Pancreas (tissue), 10 donors: ENCODE measurements at regions not wholly inside any gene's neighbourhood (a gene's known extent, or its start where the extent isn't known, plus 50 kb on each side); places are given as distances from the start of the nearest gene placed in this dataset.
A peak's percentile ranks its signal among the peaks of the same experiment; 100 is the strongest.
"Not testable (repeated sequence)": the region's sequence is repeated elsewhere in the genome, so short reads cannot be mapped to it uniquely, and the experiment has no call there.

Experiments
- ATAC-seq, 4 donors: fragments of 200-7000 bp; cut with Tn5 transposase; one replicate each; pipeline versions ENCODE4 v1.8.0 to v1.9.1; 2020; ENCODE audit warnings: mild to moderate bottlenecking in 4 of 4, moderate library complexity in 4 of 4
- DNase-seq, 6 donors: peaks; one replicate each; pipeline ENCODE4 v3.0.0-alpha.2; 2020
- FAIRE-seq: peaks from 2 replicates; lab custom pipeline; 2012; peaks lifted over from hg19 to GRCh38; lab: Jason Lieb, UNC
- H3K27ac ChIP-seq, 4 donors: fragments of 200-600 bp; sonication (generic); 1 replicate in 3 of 4; 2 replicates in 1 of 4; pipeline versions ENCODE4 v1.5.0 to v1.8.0; 2020
- H3K27me3 ChIP-seq, 4 donors: fragments of 200-600 bp; one replicate each; pipeline ENCODE4 v1.8.0; 2021
- H3K36me3 ChIP-seq, 3 donors: fragments of 200-600 bp; sonication (generic) in 1 of 3; one replicate each; pipeline versions ENCODE4 v1.5.0 to v1.8.0; 2020 to 2021
- H3K4me1 ChIP-seq, 3 donors: fragments of 200-600 bp; one replicate each; pipeline ENCODE4 v1.8.0; 2021
- H3K4me3 ChIP-seq, 4 donors: fragments of 200-600 bp; sonication (generic) in 2 of 4; one replicate each; pipeline versions ENCODE4 v1.5.0 to v1.8.0; 2020 to 2021
- H3K9me3 ChIP-seq, 4 donors: fragments of 200-600 bp; one replicate each; pipeline ENCODE4 v1.8.0; 2021
- WGBS, 2 donors: extraction: QIAGEN DNeasy Blood & Tissue Kit; methylation state at CpG; one replicate each; pipeline ENCODE4 v1.1.7; 2013; 5-methylcytosine and 5-hydroxymethylcytosine counted together
- intact Hi-C, 3 donors: fragments of 100-400 bp; cut with DNase I; formaldehyde crosslinking; loops; one replicate each; pipeline versions ENCODE4 v1.11.1 to v1.14.2; 2022
- TF ChIP-seq, protein P1 (sequence below), 4 donors: fragments of 200-600 bp; sonication (generic) in 3 of 4; IDR thresholded peaks; one replicate each; pipeline versions ENCODE4 v1.5.0 to v1.8.0; 2021; ENCODE audit warnings: antibody characterized with exemption in 4 of 4
- donor health status: healthy with polysubstance abuse.
- donor health status: DM: no; HTN: no; CAD: no; lungs with moderate emphysema.
- donor health status: DM: no; HTN: no; CAD: no.
- donor health status: control.
- donor health status: control.
- donor health status: Bipolar disorder and iron deficiency.
- donor health status: DM: yes; HTN: yes; CAD: no.
- donor health status: DM: no; HTN: no; CAD: no.
- donor health status: DM: no; HTN: no; CAD: no.
- donor health status: DM: yes; HTN: yes; CAD: no.

DNA sequence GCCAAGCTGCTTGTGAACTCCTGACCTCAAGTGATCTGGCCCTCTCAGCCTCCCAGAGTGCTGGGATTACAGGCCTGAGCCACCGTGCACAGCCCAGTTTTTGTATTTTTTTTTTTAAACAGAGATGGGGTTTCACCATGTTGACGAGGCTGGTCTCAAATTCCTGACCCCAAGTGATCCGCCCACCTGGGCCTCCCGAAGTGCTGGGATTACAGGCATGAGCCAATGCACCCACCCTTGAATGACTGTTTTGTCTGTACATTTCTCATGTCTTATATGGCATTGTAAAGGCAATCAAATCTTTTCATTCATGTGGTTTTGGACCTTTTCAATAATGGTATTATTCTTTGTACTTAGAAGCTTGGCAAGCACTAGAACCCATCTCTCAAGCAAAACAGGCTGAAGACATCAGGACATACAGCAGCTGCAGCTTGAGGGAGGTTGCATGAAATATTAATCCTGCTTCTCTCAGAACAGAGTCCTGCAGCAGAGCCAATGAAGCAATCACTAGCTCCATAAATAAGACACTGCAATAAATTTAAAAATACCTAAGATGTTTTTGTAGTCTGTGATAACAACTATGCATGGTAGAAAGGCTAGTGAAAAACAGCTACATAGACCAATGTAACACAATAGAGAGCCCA lies 209.9 kb downstream of the TUBA3C start:
- WGBS, 2 donors, result 67 to 70% methylated on average over 4 of the region's 4 CpGs
- ATAC-seq (no peak), DNase-seq (no peak), FAIRE-seq (no peak)
- H3K27ac ChIP-seq, result no peak overlapping the region
- no peaks in the 10 kb centered on the region for H3K36me3 ChIP-seq
- intact Hi-C loops, result no loop called here
- H3K9me3 ChIP-seq, result no peaks in the 10 kb centered on the region
- no peaks in the 10 kb centered on the region for H3K27me3 ChIP-seq
- TF ChIP-seq, protein P1, sequence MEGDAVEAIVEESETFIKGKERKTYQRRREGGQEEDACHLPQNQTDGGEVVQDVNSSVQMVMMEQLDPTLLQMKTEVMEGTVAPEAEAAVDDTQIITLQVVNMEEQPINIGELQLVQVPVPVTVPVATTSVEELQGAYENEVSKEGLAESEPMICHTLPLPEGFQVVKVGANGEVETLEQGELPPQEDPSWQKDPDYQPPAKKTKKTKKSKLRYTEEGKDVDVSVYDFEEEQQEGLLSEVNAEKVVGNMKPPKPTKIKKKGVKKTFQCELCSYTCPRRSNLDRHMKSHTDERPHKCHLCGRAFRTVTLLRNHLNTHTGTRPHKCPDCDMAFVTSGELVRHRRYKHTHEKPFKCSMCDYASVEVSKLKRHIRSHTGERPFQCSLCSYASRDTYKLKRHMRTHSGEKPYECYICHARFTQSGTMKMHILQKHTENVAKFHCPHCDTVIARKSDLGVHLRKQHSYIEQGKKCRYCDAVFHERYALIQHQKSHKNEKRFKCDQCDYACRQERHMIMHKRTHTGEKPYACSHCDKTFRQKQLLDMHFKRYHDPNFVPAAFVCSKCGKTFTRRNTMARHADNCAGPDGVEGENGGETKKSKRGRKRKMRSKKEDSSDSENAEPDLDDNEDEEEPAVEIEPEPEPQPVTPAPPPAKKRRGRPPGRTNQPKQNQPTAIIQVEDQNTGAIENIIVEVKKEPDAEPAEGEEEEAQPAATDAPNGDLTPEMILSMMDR (IDR thresholded peaks at IDR 0.05), result no peak
- H3K4me1 ChIP-seq, result no peaks in the 10 kb centered on the region
- no peak overlapping the region for H3K4me3 ChIP-seq

DNA sequence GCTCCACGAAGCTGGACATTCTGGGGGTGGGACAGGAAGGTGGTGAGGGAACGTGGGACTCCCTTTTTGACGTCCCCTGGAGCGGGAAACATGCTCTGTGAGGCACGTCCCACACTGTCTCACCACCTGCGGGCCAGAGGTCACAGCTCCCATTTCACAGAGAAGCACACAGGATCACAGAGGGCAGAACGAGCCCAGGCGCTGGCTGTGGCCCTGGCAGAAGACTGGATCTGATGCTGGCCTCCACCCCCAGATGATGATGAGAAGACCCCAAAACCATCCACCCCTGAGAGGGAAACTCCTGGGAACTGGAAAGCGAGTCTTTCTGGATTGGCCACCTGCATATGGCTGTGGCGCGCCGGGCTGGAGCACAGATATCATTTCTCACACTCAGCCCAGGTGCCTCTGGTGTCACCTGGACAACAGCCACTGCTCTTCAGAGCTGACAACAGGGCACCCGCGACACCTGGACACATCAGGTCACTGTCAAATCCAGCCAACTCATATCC lies 216.2 kb downstream of the TUBA3C start:
- no peaks in the 10 kb centered on the region for H3K9me3 ChIP-seq
- ATAC-seq (no peak), FAIRE-seq (no peak), DNase-seq (peak in 1 of 6 donors; percentile 42)
- no peak overlapping the region for H3K4me3 ChIP-seq
- no peaks in the 10 kb centered on the region for H3K4me1 ChIP-seq
- no peak overlapping the region for H3K27ac ChIP-seq
- H3K36me3 ChIP-seq, result no peaks in the 10 kb centered on the region
- intact Hi-C loops, result no loop called here
- H3K27me3 ChIP-seq, result no peaks in the 10 kb centered on the region
- TF ChIP-seq, protein P1 (IDR thresholded peaks at IDR 0.05), result no peak
- 61 to 67% methylated on average over 14 of the region's 14 CpGs for WGBS, 2 donors

DNA sequence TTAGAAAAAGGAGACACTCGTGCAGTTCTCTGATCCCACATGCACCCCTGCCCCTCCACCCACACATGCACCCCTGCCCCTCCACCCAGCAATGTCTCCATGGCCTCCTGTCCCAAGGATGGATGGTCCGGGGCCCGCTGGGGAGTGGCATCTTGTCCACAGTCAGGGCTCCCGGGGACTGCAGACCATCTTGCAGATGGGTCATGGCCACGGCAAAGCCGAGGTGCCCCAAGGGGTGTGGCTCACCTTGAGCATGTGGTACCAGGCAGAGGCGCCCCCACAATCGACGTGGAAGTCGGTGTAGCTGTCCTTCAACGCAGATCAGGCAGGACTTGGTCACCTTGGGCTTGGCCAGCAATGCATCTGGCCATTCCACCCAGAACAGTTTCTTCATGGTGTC lies 216.7 kb downstream of the TUBA3C start:
- Histone ChIP-seq H3K4me1 (no peaks in the 10 kb centered on the region), H3K9me3 (no peaks in the 10 kb centered on the region), H3K36me3 (no peaks in the 10 kb centered on the region), H3K27me3 (no peaks in the 10 kb centered on the region), H3K27ac (no peak overlapping the region), H3K4me3 (no peak overlapping the region)
- 58 to 70% methylated on average over 11 of the region's 11 CpGs for WGBS, 2 donors
- intact Hi-C loops, result no loop called here
- DNase-seq, result peak in 1 of 6 donors; percentile 53
- no peak for ATAC-seq
- TF ChIP-seq, protein P1 (IDR thresholded peaks at IDR 0.05), result no peak
- FAIRE-seq, result no peak

DNA sequence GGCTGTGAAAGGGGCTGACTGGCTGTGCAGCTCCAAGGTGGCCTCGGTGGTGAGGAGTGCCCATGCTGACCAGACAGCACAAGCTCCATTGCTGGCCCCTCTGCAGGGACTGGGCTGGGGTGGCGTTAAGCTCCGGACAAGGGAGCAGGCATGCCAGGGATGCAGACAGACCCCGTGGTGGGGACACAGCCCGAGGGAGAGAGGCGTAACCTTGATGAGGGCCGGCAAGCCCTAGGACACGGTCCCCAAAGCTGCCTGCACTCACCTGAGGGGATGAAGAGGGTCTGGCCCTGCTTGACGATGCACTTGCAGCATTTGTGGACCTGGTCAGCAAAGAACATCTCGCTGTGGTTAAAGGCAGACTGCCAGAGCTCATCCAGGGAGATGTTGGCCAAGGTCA lies 217.9 kb downstream of the TUBA3C start:
- peak in 1 of 6 donors; percentile 48 for DNase-seq
- FAIRE-seq, intact Hi-C loops, H3K4me3 ChIP-seq, H3K36me3 ChIP-seq, ATAC-seq, H3K27ac ChIP-seq, H3K4me1 ChIP-seq, H3K9me3 ChIP-seq, H3K27me3 ChIP-seq: not testable (repeated sequence)
- 68 to 70% methylated on average over 10 of the region's 10 CpGs for WGBS, 2 donors

DNA sequence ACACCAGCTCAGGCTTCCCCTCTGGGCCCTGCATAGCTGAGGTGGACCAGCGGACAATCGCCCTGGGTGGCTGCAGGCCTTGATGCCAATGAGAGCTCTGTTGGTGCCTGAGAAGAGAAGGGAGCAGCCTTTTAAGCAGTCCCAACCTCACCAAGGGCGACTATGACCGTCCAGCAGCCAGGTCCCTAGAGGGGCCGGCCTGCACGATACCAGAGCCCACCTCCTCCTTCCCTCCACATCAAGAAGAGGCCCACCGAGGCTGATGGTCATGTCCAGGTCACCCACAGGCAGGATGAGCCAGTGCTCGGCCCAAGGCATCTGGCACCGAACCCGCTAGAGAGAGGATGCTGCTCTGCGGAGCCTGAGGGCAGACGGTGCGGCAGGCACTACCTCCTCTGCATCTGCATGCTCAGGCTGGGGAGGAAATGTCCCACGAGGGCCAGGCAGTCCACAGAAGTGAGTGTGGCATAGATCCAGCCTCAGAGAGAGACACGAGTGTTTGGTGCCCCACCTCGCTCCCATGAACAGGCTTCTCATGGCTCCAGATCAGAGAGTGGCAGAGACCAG lies 219.4 kb downstream of the TUBA3C start:
- WGBS, 2 donors, result 85% methylated on average over 15 to 16 of the region's 16 CpGs
- no peaks in the 10 kb centered on the region for H3K27me3 ChIP-seq

More for the DNA sequence above, 219.4 kb downstream of the TUBA3C start:
- DNase-seq (peak in 1 of 6 donors; percentile 62), ATAC-seq (no peak), FAIRE-seq (no peak)
- Histone ChIP-seq H3K4me1 (no peaks in the 10 kb centered on the region), H3K36me3 (no peaks in the 10 kb centered on the region), H3K27ac (no peak overlapping the region), H3K9me3 (no peaks in the 10 kb centered on the region), H3K4me3 (no peak overlapping the region)
- intact Hi-C loops, result no loop called here
- TF ChIP-seq, protein P1 (IDR thresholded peaks at IDR 0.05), result no peak
